ENCODE measurements at regions not wholly inside any gene's neighbourhood (a gene's known extent, or its start where the extent isn't known, plus 50 kb on each side); places are given as distances from the start of the nearest gene placed in this dataset.

GRCh38 chr6:37570482-37571133 lies 70.9 kb upstream of the CCDC167 start:
- TF ChIP-seq CTCF (IDR thresholded peaks at IDR 0.05) (no peak), EP300 (IDR thresholded peaks at IDR 0.05) (no peak)
